Fibroblast of lung (primary cell): ENCODE measurements at regions not wholly inside any gene's neighbourhood (a gene's known extent, or its start where the extent isn't known, plus 50 kb on each side); places are given as distances from the start of the nearest gene placed in this dataset.
"Not testable (repeated sequence)": the region's sequence is repeated elsewhere in the genome, so short reads cannot be mapped to it uniquely, and the experiment has no call there.

ENCODE experiments used
- DNase-seq, 2 donors: peaks; one replicate each; pipeline versions ENCODE4 v3.0.0 to v3.0.0-alpha.2; 2010; ENCODE audit warnings: low read depth in 2 of 2
- H2AFZ ChIP-seq: 2 replicates; pipeline ENCODE4 v1.5.1; 2012; ENCODE audit warnings: low read length, control low read depth, inconsistent platforms
- H3K27ac ChIP-seq: 2 replicates; pipeline ENCODE4 v1.5.1; 2011; ENCODE audit warnings: low read length, control low read depth; ENCODE audit not compliant: insufficient read depth
- H3K27me3 ChIP-seq: 2 replicates; pipeline ENCODE4 v1.5.1; 2011; ENCODE audit warnings: mild to moderate bottlenecking, low read length; ENCODE audit not compliant: control insufficient read depth, insufficient read depth
- H3K36me3 ChIP-seq: 2 replicates; pipeline ENCODE4 v1.5.1; 2011; ENCODE audit warnings: low read length; ENCODE audit not compliant: control insufficient read depth, insufficient read depth
- H3K4me1 ChIP-seq: 2 replicates; pipeline ENCODE4 v1.5.1; 2011; ENCODE audit warnings: low read length; ENCODE audit not compliant: control insufficient read depth, insufficient read depth; ENCODE audit errors: extremely low read depth
- H3K4me2 ChIP-seq: 2 replicates; pipeline ENCODE4 v1.5.1; 2011; ENCODE audit warnings: low read length, control low read depth; ENCODE audit not compliant: insufficient read depth; ENCODE audit errors: extremely low read depth
- H3K4me3 ChIP-seq, 4 experiments: fragments of 200-600 bp in 1 of 4; sonication (generic) in 1 of 4; replicated peaks in 1 of 4; 2 replicates each; pipeline ENCODE4 v1.5.1; 2011 to 2016; ENCODE audit warnings: low read length in 4 of 4, low read depth in 3 of 4, mild to moderate bottlenecking in 3 of 4, control low read depth in 2 of 4, inconsistent platforms in 1 of 4, mixed read lengths in 1 of 4; ENCODE audit not compliant: insufficient read depth in 1 of 4; ENCODE audit errors: control extremely low read depth in 1 of 4
- H3K79me2 ChIP-seq: 2 replicates; pipeline ENCODE4 v1.5.1; 2012; ENCODE audit warnings: mild to moderate bottlenecking, low read length, inconsistent platforms; ENCODE audit not compliant: control insufficient read depth, insufficient read depth
- H3K9ac ChIP-seq: 2 replicates; pipeline ENCODE4 v1.5.1; 2011; ENCODE audit warnings: mild to moderate bottlenecking, low read length, control low read depth; ENCODE audit not compliant: insufficient read depth
- H3K9me3 ChIP-seq: 2 replicates; pipeline ENCODE4 v1.5.1; 2012; ENCODE audit warnings: low read depth, low read length; ENCODE audit not compliant: control insufficient read depth, insufficient read depth
- H4K20me1 ChIP-seq: 2 replicates; pipeline ENCODE4 v1.5.1; 2011; ENCODE audit warnings: low read length; ENCODE audit not compliant: control insufficient read depth, insufficient read depth; ENCODE audit errors: extremely low read depth
- EZH2 ChIP-seq: IDR thresholded peaks from 2 replicates; pipeline ENCODE4 v1.5.1; 2012; ENCODE audit warnings: low read length, control low read depth, mild to moderate bottlenecking; ENCODE audit errors: missing control alignments
- TF ChIP-seq, protein P1 (sequence below), 2 donors: IDR thresholded peaks in 1 of 2; conservative IDR thresholded peaks in 1 of 2; 1 replicate in 1 of 2; 2 replicates in 1 of 2; pipeline ENCODE4 v1.5.1; 2011 to 2012; ENCODE audit warnings: low read length in 2 of 2, control low read depth in 1 of 2, inconsistent platforms in 1 of 2, low read depth in 1 of 2, mild to moderate bottlenecking in 1 of 2

DNA sequence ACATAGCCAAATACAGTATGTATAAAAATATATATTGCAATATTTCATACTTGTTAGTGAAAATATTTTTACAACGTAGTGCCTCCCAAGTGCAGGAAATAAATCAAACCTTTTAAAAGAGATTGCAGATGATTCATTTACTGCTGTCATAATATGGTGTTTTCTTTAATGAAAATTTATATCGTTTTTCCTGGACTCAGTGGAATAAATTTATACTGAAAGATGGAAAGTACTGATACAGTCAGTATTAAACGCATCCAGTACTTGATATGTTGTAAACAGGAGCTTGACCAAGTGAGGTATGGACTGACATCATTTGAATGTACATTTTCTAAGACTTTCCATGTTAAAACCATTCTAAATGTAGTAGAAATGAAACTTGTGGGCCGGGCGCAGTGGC, 143.4 kb upstream of the ZNF608 start:
- Histone ChIP-seq H3K36me3 (no peaks in the 10 kb centered on the region), H3K9me3 (no peaks in the 10 kb centered on the region), H3K27ac (no peak overlapping the region), H4K20me1 (no peaks in the 10 kb centered on the region), H3K9ac (no peak overlapping the region), H2AFZ (no peak overlapping the region), H3K4me3 (no peak overlapping the region), H3K4me2 (no peak overlapping the region), H3K27me3 (no peaks in the 10 kb centered on the region), H3K4me1 (no peaks in the 10 kb centered on the region), H3K79me2 (no peaks in the 10 kb centered on the region)
- TF ChIP-seq, protein P1, sequence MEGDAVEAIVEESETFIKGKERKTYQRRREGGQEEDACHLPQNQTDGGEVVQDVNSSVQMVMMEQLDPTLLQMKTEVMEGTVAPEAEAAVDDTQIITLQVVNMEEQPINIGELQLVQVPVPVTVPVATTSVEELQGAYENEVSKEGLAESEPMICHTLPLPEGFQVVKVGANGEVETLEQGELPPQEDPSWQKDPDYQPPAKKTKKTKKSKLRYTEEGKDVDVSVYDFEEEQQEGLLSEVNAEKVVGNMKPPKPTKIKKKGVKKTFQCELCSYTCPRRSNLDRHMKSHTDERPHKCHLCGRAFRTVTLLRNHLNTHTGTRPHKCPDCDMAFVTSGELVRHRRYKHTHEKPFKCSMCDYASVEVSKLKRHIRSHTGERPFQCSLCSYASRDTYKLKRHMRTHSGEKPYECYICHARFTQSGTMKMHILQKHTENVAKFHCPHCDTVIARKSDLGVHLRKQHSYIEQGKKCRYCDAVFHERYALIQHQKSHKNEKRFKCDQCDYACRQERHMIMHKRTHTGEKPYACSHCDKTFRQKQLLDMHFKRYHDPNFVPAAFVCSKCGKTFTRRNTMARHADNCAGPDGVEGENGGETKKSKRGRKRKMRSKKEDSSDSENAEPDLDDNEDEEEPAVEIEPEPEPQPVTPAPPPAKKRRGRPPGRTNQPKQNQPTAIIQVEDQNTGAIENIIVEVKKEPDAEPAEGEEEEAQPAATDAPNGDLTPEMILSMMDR (conservative IDR thresholded peaks at IDR 0.05 in 1 of 2, IDR thresholded peaks at IDR 0.05 in 1 of 2; ENCODE audit: low read depth in 1 of 2, low read length in 2 of 2), result no peak
- TF ChIP-seq EZH2, result no peak
- no peak for DNase-seq

DNA sequence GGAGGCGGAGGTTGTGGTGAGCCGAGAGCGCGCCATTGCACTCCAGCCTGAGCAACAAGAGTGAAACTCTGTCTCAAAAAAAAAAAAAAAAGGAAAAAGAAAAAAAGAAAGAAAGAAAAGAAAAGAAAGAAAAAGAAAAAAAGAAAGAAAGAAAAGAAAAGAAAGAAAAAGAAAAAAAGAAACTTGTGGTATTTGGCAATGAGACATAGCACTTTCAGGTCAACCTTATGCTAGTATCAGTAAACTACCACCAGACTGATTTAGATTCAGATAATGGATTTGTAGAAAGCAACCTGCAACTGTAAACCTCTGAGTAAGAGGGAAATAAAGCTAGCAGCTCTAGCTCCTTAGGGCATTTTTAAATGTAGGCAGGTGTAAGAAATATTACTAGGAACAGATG, 144.0 kb upstream of the ZNF608 start:
- not testable (repeated sequence) for H4K20me1 ChIP-seq, H3K4me2 ChIP-seq, H3K79me2 ChIP-seq, H3K27me3 ChIP-seq, H3K4me3 ChIP-seq, H2AFZ ChIP-seq, H3K9me3 ChIP-seq, DNase-seq, H3K36me3 ChIP-seq, H3K4me1 ChIP-seq, H3K27ac ChIP-seq, H3K9ac ChIP-seq

DNA sequence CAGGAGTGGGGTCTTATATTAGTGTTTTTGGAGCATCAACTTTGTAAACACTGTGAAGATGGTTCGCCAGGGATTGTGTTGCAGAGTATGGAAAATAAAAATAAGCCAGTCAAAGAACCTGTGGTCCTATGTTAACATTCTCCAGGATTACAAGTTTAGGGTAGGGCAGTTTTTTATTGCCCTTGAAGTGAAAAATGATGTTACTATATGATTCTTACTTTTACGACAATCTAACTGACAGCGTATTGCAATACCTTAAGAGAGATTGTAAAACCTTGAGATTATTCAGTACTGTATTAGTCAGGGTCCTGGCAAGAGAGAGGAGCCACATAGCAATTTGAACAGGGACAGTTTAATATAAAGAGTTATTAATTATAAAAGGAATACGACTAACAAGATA, 144.7 kb upstream of the ZNF608 start:
- H3K27me3 ChIP-seq, result no peaks in the 10 kb centered on the region
- H2AFZ ChIP-seq, result no peak overlapping the region
- H3K9ac ChIP-seq, result no peak overlapping the region
- no peaks in the 10 kb centered on the region for H3K79me2 ChIP-seq
- no peak for TF ChIP-seq EZH2
- TF ChIP-seq, protein P1 (conservative IDR thresholded peaks at IDR 0.05 in 1 of 2, IDR thresholded peaks at IDR 0.05 in 1 of 2; ENCODE audit: low read depth in 1 of 2, low read length in 2 of 2), result no peak
- no peaks in the 10 kb centered on the region for H3K4me1 ChIP-seq
- H4K20me1 ChIP-seq, result no peaks in the 10 kb centered on the region
- H3K36me3 ChIP-seq, result no peaks in the 10 kb centered on the region
- H3K9me3 ChIP-seq, result no peaks in the 10 kb centered on the region
- DNase-seq, result no peak
- H3K27ac ChIP-seq, result no peak overlapping the region
- H3K4me3 ChIP-seq, result no peak overlapping the region
- no peak overlapping the region for H3K4me2 ChIP-seq
